ENCODE measurements at regions not wholly inside any gene's neighbourhood (a gene's known extent, or its start where the extent isn't known, plus 50 kb on each side); places are given as distances from the start of the nearest gene placed in this dataset.
"Not testable (repeated sequence)": the region's sequence is repeated elsewhere in the genome, so short reads cannot be mapped to it uniquely, and the experiment has no call there.

- DNase-seq (ENCODE audit: low read depth in 3 of 3, low spot score in 1 of 3): no peak
These were observed 70.0 kb downstream of the KCTD15 start for GRCh38 chr19:33866696-33867095.

- no peak for DNase-seq (ENCODE audit: low read depth in 3 of 3, low spot score in 1 of 3)
These were observed 71.5 kb downstream of the KCTD15 start for GRCh38 chr19:33868076-33868735.

- DNase-seq (ENCODE audit: low read depth in 3 of 3, low spot score in 1 of 3): no peak
These were observed 72.2 kb downstream of the KCTD15 start for GRCh38 chr19:33868788-33869412.

GRCh38 chr19:33870298-33870932 is 73.7 kb downstream of the KCTD15 start:
- not testable (repeated sequence) for DNase-seq (ENCODE audit: low read depth in 3 of 3, low spot score in 1 of 3)

- DNase-seq (ENCODE audit: low read depth in 3 of 3, low spot score in 1 of 3): no peak
These were observed 74.9 kb downstream of the KCTD15 start for GRCh38 chr19:33871605-33872004.

- DNase-seq (ENCODE audit: low read depth in 3 of 3, low spot score in 1 of 3): no peak
These were observed 76.0 kb downstream of the KCTD15 start for GRCh38 chr19:33872445-33873320.

GRCh38 chr19:33875071-33875470 is 78.4 kb downstream of the KCTD15 start:
- no peak for DNase-seq (ENCODE audit: low read depth in 3 of 3, low spot score in 1 of 3)

GRCh38 chr19:33876192-33876591 is 79.5 kb downstream of the KCTD15 start:
- no peak for DNase-seq (ENCODE audit: low read depth in 3 of 3, low spot score in 1 of 3)

GRCh38 chr19:33878030-33878544 is 81.4 kb downstream of the KCTD15 start:
- no peak for DNase-seq (ENCODE audit: low read depth in 3 of 3, low spot score in 1 of 3)

GRCh38 chr19:33878910-33879810 is 82.5 kb downstream of the KCTD15 start:
- no peak for DNase-seq (ENCODE audit: low read depth in 3 of 3, low spot score in 1 of 3)

- DNase-seq (ENCODE audit: low read depth in 3 of 3, low spot score in 1 of 3): no peak
These were observed 83.3 kb downstream of the KCTD15 start for GRCh38 chr19:33879818-33880575.

GRCh38 chr19:33883859-33884519 is 87.3 kb downstream of the KCTD15 start:
- no peak for DNase-seq (ENCODE audit: low read depth in 3 of 3, low spot score in 1 of 3)

- DNase-seq (ENCODE audit: low read depth in 3 of 3, low spot score in 1 of 3): no peak
These were observed 88.6 kb downstream of the KCTD15 start for GRCh38 chr19:33885236-33885635.

- DNase-seq (ENCODE audit: low read depth in 3 of 3, low spot score in 1 of 3): no peak
These were observed 91.2 kb downstream of the KCTD15 start for GRCh38 chr19:33887891-33888290.

GRCh38 chr19:33888665-33889064 is 92.0 kb downstream of the KCTD15 start:
- no peak for DNase-seq (ENCODE audit: low read depth in 3 of 3, low spot score in 1 of 3)

- DNase-seq (ENCODE audit: low read depth in 3 of 3, low spot score in 1 of 3): no peak
These were observed 93.9 kb downstream of the KCTD15 start for GRCh38 chr19:33890569-33890968.

GRCh38 chr19:33891773-33892172 is 95.1 kb downstream of the KCTD15 start:
- no peak for DNase-seq (ENCODE audit: low read depth in 3 of 3, low spot score in 1 of 3)

GRCh38 chr19:33894787-33895186 is 98.1 kb downstream of the KCTD15 start:
- DNase-seq (ENCODE audit: low read depth in 3 of 3, low spot score in 1 of 3): no peak

- DNase-seq (ENCODE audit: low read depth in 3 of 3, low spot score in 1 of 3): no peak
These were observed 98.7 kb downstream of the KCTD15 start for GRCh38 chr19:33895366-33895765.
